OCI-LY3 (cell line): ENCODE measurements at regions not wholly inside any gene's neighbourhood (a gene's known extent, or its start where the extent isn't known, plus 50 kb on each side); places are given as distances from the start of the nearest gene placed in this dataset.

Source experiments
- EZH2phosphoT487 ChIP-seq: fragments of 200-600 bp; shearing (Covaris generic); IDR thresholded peaks from 2 replicates; pipeline ENCODE4 v1.6.1; 2018; ENCODE audit warnings: antibody characterized with exemption, mixed run types, low read depth
- TF ChIP-seq, protein P1 (sequence below): fragments of 200-600, 300-600 bp; sonication (generic); IDR thresholded peaks from 2 replicates; pipeline ENCODE4 v1.5.1; 2014; ENCODE audit warnings: antibody characterized with exemption, low read length, low read depth

DNA sequence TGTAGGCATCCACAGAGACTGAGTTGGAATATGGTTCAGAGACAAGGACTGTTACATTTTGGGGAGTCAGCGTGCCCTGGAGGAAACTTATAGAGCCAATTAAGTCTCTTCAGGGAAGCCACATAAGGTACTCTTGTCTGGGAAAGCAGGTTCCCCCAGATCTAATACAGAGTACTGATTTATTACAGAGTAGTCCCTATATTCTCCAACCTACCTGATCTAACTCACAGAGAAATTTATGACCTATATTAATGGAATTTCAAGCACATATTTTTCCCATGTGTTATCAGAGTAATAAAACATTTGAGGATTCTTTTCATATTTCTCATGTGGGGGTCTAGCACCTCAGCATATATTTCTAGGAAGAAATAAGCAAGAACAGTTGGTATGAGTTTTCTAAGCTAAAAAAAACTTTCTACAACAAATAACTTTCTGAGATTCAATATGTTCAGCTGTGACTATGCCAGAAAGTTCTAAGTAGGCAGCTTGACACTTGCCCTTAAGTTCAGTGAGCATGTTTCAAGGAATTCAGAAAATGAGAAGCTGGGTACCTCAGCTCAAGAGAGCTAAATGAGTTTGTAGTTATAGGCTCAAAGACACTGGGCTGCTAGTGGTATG, 75.3 kb upstream of the COL8A1 start:
- TF ChIP-seq, protein P1, sequence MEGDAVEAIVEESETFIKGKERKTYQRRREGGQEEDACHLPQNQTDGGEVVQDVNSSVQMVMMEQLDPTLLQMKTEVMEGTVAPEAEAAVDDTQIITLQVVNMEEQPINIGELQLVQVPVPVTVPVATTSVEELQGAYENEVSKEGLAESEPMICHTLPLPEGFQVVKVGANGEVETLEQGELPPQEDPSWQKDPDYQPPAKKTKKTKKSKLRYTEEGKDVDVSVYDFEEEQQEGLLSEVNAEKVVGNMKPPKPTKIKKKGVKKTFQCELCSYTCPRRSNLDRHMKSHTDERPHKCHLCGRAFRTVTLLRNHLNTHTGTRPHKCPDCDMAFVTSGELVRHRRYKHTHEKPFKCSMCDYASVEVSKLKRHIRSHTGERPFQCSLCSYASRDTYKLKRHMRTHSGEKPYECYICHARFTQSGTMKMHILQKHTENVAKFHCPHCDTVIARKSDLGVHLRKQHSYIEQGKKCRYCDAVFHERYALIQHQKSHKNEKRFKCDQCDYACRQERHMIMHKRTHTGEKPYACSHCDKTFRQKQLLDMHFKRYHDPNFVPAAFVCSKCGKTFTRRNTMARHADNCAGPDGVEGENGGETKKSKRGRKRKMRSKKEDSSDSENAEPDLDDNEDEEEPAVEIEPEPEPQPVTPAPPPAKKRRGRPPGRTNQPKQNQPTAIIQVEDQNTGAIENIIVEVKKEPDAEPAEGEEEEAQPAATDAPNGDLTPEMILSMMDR, result no peak
- no peak for TF ChIP-seq EZH2phosphoT487
